ENCODE measurements at regions not wholly inside any gene's neighbourhood (a gene's known extent, or its start where the extent isn't known, plus 50 kb on each side); places are given as distances from the start of the nearest gene placed in this dataset.

DNA sequence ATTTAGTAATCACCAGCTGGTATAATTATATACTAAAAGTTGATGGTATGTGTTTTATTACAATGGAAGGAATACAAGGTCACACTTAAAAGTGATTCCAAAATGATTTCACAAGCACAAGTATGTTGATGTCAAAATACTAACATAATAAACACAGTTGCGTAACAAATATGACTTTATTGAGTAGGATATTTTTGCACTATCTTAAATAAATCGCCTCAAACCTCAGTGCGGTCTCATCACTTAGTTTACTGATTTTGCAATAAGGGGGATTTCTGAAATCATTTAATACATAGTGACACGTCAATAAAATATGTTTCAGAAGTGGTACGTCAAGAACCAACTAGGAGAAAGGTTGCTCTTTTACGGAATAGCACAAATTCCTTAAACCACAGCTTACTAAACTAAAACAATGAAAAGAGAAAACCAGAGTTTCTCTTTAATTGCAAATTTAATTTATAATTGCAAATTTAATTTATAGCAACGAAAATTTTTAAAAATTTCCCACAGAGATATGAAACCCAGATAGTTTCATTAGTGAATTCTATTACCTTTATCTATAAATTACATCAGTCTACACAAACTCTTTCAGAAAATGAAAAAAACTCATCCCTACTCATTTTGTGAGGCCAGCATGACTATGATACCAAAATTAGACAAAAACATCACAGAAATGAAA is 304.0 kb upstream of the REG3G start:
- intact Hi-C loops (cut with DNase I; ENCODE audit: low total_unique reads): no loop called here
- H3K36me3 ChIP-seq: no peaks in the 10 kb centered on the region
- TF ChIP-seq POLR2A (IDR thresholded peaks at IDR 0.05) (no peak), EP300 (IDR thresholded peaks at IDR 0.05; ENCODE audit: low read depth) (no peak), POLR2AphosphoS5 (IDR thresholded peaks at IDR 0.05) (no peak)
- TF ChIP-seq, protein P1, sequence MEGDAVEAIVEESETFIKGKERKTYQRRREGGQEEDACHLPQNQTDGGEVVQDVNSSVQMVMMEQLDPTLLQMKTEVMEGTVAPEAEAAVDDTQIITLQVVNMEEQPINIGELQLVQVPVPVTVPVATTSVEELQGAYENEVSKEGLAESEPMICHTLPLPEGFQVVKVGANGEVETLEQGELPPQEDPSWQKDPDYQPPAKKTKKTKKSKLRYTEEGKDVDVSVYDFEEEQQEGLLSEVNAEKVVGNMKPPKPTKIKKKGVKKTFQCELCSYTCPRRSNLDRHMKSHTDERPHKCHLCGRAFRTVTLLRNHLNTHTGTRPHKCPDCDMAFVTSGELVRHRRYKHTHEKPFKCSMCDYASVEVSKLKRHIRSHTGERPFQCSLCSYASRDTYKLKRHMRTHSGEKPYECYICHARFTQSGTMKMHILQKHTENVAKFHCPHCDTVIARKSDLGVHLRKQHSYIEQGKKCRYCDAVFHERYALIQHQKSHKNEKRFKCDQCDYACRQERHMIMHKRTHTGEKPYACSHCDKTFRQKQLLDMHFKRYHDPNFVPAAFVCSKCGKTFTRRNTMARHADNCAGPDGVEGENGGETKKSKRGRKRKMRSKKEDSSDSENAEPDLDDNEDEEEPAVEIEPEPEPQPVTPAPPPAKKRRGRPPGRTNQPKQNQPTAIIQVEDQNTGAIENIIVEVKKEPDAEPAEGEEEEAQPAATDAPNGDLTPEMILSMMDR (IDR thresholded peaks at IDR 0.05): no peak
- H3K27me3 ChIP-seq: no peaks in the 10 kb centered on the region
- H3K4me1 ChIP-seq: no peaks in the 10 kb centered on the region
- no peak overlapping the region for H3K27ac ChIP-seq
- no peak overlapping the region for H3K4me3 ChIP-seq
- in situ Hi-C loops (cut with MboI; ENCODE audit: low pct_ligation_motif_present in 1 of 4, low pct_unique_long_range_greater_than_20kb in 1 of 4, low sequenced_read_pairs in 3 of 4): no loop called here
- 75 to 77% methylated on average over 7 of the region's 7 CpGs for WGBS, 2 donors (ENCODE audit: low coverage in 1 of 2)
- H3K9me3 ChIP-seq: no peaks in the 10 kb centered on the region
- no peak for DNase-seq

DNA sequence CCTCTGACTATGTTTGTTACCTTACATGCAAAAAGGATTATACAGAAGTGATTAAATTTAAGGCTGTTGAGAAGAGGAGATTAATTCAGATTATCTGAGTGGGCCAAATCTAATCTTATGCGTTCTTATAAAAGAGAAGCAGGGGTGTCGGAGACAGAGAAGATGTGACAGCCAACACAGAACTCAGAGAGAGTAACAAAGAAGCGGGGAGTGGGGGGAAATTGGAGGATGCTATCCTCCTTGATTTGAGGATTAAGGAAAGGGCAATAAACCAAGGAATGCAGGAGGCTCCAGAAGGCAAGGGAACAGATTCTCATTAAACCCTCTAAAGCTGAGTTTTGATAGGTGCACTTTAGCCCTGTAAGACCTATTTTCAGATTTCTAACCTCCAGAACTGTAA is 291.3 kb upstream of the REG3G start:
- no peak overlapping the region for H3K27ac ChIP-seq
- no peaks in the 10 kb centered on the region for H3K27me3 ChIP-seq
- H3K9me3 ChIP-seq: no peaks in the 10 kb centered on the region
- 77 to 90% methylated on average over 3 of the region's 3 CpGs for whole genome bisulfite sequencing, 2 donors (ENCODE audit: low coverage in 1 of 2)
- DNase-seq: no peak
- TF ChIP-seq, protein P1 (IDR thresholded peaks at IDR 0.05): no peak
- no peak for TF ChIP-seq POLR2AphosphoS5 (IDR thresholded peaks at IDR 0.05)
- TF ChIP-seq EP300 (IDR thresholded peaks at IDR 0.05; ENCODE audit: low read depth): no peak
- no peak for TF ChIP-seq POLR2A (IDR thresholded peaks at IDR 0.05)
- H3K4me3 ChIP-seq: no peak overlapping the region
- in situ Hi-C loops (cut with MboI; ENCODE audit: low pct_ligation_motif_present in 1 of 4, low pct_unique_long_range_greater_than_20kb in 1 of 4, low sequenced_read_pairs in 3 of 4) (no loop called here), intact Hi-C loops (cut with DNase I; ENCODE audit: low total_unique reads) (no loop called here)
- no peaks in the 10 kb centered on the region for H3K4me1 ChIP-seq
- H3K36me3 ChIP-seq: no peaks in the 10 kb centered on the region

DNA sequence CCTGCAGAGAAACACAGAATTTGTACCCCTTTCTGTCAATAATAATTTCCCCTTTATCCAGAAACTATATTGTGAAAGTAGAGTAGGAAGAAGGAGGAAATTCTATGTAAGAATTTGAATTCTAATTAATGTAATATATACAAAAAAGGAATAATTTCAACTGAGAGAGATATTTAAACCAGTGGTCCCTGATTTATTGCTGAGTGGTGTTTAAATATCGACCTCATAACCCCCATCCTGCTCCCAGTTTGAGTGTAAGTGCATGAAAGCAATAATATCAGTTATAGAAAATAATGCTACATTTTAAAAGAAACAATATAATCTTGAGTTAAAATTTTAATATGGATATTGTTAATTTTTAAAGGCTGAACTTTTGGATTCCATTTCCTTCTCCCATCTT is 286.2 kb upstream of the REG3G start:
- WGBS, 2 donors (ENCODE audit: low coverage in 1 of 2): 26 to 43% methylated on average over 1 of the region's 1 CpG
- H3K4me3 ChIP-seq: no peak overlapping the region
- in situ Hi-C loops (cut with MboI; ENCODE audit: low pct_ligation_motif_present in 1 of 4, low pct_unique_long_range_greater_than_20kb in 1 of 4, low sequenced_read_pairs in 3 of 4): no loop called here
- intact Hi-C loops (cut with DNase I; ENCODE audit: low total_unique reads): no loop called here
- no peaks in the 10 kb centered on the region for H3K27me3 ChIP-seq
- H3K9me3 ChIP-seq: no peaks in the 10 kb centered on the region
- TF ChIP-seq, protein P1 (IDR thresholded peaks at IDR 0.05): no peak
- TF ChIP-seq POLR2A (IDR thresholded peaks at IDR 0.05) (no peak), POLR2AphosphoS5 (IDR thresholded peaks at IDR 0.05) (no peak), EP300 (IDR thresholded peaks at IDR 0.05; ENCODE audit: low read depth) (no peak)
- H3K36me3 ChIP-seq: no peaks in the 10 kb centered on the region
- H3K27ac ChIP-seq: no peak overlapping the region
- no peaks in the 10 kb centered on the region for H3K4me1 ChIP-seq
- DNase-seq: no peak

DNA sequence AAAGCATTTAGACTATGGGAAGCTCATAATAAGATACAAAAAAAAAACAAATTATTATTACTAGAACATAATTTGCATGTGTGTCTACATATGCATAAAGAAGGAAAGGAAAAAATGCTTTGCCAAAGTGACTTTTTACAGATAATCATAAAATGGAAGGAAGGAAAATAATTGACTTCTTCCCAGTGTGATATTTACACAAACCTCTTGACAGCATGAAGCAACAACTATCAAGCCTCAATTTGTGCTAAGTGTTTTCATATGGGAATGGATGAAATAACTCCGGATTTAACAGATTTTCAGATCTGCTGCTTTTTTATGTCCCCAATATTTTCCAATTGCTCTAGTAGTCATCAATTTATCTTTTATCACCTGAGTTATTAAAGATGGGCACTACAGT is 275.9 kb upstream of the REG3G start:
- no peaks in the 10 kb centered on the region for H3K9me3 ChIP-seq
- DNase-seq: no peak
- intact Hi-C loops (cut with DNase I; ENCODE audit: low total_unique reads) (no loop called here), in situ Hi-C loops (cut with MboI; ENCODE audit: low pct_ligation_motif_present in 1 of 4, low pct_unique_long_range_greater_than_20kb in 1 of 4, low sequenced_read_pairs in 3 of 4) (no loop called here)
- H3K4me3 ChIP-seq: no peak overlapping the region
- no peaks in the 10 kb centered on the region for H3K27me3 ChIP-seq
- H3K36me3 ChIP-seq: no peaks in the 10 kb centered on the region
- H3K4me1 ChIP-seq: no peaks in the 10 kb centered on the region
- TF ChIP-seq, protein P1 (IDR thresholded peaks at IDR 0.05): no peak
- no peak for TF ChIP-seq POLR2AphosphoS5 (IDR thresholded peaks at IDR 0.05)
- TF ChIP-seq EP300 (IDR thresholded peaks at IDR 0.05; ENCODE audit: low read depth): no peak
- no peak for TF ChIP-seq POLR2A (IDR thresholded peaks at IDR 0.05)
- no peak overlapping the region for H3K27ac ChIP-seq
- WGBS, 2 donors (ENCODE audit: low coverage in 1 of 2): 38 to 63% methylated on average over 1 of the region's 1 CpG

Data from transverse colon (tissue), 4 donors.